ENCODE measurements at regions not wholly inside any gene's neighbourhood (a gene's known extent, or its start where the extent isn't known, plus 50 kb on each side); places are given as distances from the start of the nearest gene placed in this dataset.
"Not testable (repeated sequence)": the region's sequence is repeated elsewhere in the genome, so short reads cannot be mapped to it uniquely, and the experiment has no call there.

- no peak for TF ChIP-seq CTCF (IDR thresholded peaks at IDR 0.05)
- no peaks in the 10 kb centered on the region for H3K4me1 ChIP-seq (ENCODE audit: control insufficient read depth in 1 of 2, insufficient read depth in 1 of 2, low read depth in 1 of 2, low read length in 1 of 2)
- H3K27me3 ChIP-seq, result no peaks in the 10 kb centered on the region
- H3K27ac ChIP-seq, result no peak overlapping the region
- H3K9me3 ChIP-seq, result no peaks in the 10 kb centered on the region
- no peaks in the 10 kb centered on the region for H3K36me3 ChIP-seq
- no peak overlapping the region for H3K4me3 ChIP-seq (ENCODE audit: low read depth in 1 of 2, low read length in 1 of 2)
Observed at GRCh38 chr13:74250738-74251190, 116.6 kb upstream of the KLF12 start.

GRCh38 chr13:74248477-74248876 is 114.3 kb upstream of the KLF12 start:
- Histone ChIP-seq H3K27ac (no peak overlapping the region), H3K4me1 (ENCODE audit: control insufficient read depth in 1 of 2, insufficient read depth in 1 of 2, low read depth in 1 of 2, low read length in 1 of 2) (no peaks in the 10 kb centered on the region)

GRCh38 chr13:74246487-74246886 is 112.3 kb upstream of the KLF12 start:
- Histone ChIP-seq H3K27ac (no peak overlapping the region), H3K36me3 (no peaks in the 10 kb centered on the region), H3K27me3 (no peaks in the 10 kb centered on the region), H3K4me3 (ENCODE audit: low read depth in 1 of 2, low read length in 1 of 2) (no peak overlapping the region), H3K4me1 (ENCODE audit: control insufficient read depth in 1 of 2, insufficient read depth in 1 of 2, low read depth in 1 of 2, low read length in 1 of 2) (no peaks in the 10 kb centered on the region), H3K9me3 (no peaks in the 10 kb centered on the region)
- no peak for TF ChIP-seq CTCF (IDR thresholded peaks at IDR 0.05)

More at GRCh38 chr13:74248477-74248876, 114.3 kb upstream of the KLF12 start:
- no peak for TF ChIP-seq CTCF (IDR thresholded peaks at IDR 0.05)
- Histone ChIP-seq H3K36me3 (no peaks in the 10 kb centered on the region), H3K9me3 (no peaks in the 10 kb centered on the region), H3K4me3 (ENCODE audit: low read depth in 1 of 2, low read length in 1 of 2) (no peak overlapping the region), H3K27me3 (no peaks in the 10 kb centered on the region)

GRCh38 chr13:74243637-74244526 is 109.7 kb upstream of the KLF12 start:
- Histone ChIP-seq H3K36me3 (no peaks in the 10 kb centered on the region), H3K4me3 (ENCODE audit: low read depth in 1 of 2, low read length in 1 of 2) (no peak overlapping the region), H3K4me1 (ENCODE audit: control insufficient read depth in 1 of 2, insufficient read depth in 1 of 2, low read depth in 1 of 2, low read length in 1 of 2) (no peaks in the 10 kb centered on the region), H3K27ac (no peak overlapping the region), H3K27me3 (no peaks in the 10 kb centered on the region), H3K9me3 (no peaks in the 10 kb centered on the region)
- TF ChIP-seq CTCF (IDR thresholded peaks at IDR 0.05), result no peak

GRCh38 chr13:74241343-74241742 is 107.1 kb upstream of the KLF12 start:
- not testable (repeated sequence) for H3K9me3 ChIP-seq; H3K36me3 ChIP-seq; H3K27ac ChIP-seq; H3K27me3 ChIP-seq; H3K4me1 ChIP-seq (ENCODE audit: control insufficient read depth in 1 of 2, insufficient read depth in 1 of 2, low read depth in 1 of 2, low read length in 1 of 2); H3K4me3 ChIP-seq (ENCODE audit: low read depth in 1 of 2, low read length in 1 of 2)

GRCh38 chr13:74230984-74231501 is 96.8 kb upstream of the KLF12 start:
- Histone ChIP-seq H3K4me3 (ENCODE audit: low read depth in 1 of 2, low read length in 1 of 2) (no peak overlapping the region), H3K36me3 (no peaks in the 10 kb centered on the region), H3K4me1 (ENCODE audit: control insufficient read depth in 1 of 2, insufficient read depth in 1 of 2, low read depth in 1 of 2, low read length in 1 of 2) (no peaks in the 10 kb centered on the region), H3K27me3 (no peaks in the 10 kb centered on the region), H3K27ac (no peak overlapping the region), H3K9me3 (no peaks in the 10 kb centered on the region)
- TF ChIP-seq CTCF (IDR thresholded peaks at IDR 0.05), result no peak
